GM23338 (cell line): ENCODE measurements at regions not wholly inside any gene's neighbourhood (a gene's known extent, or its start where the extent isn't known, plus 50 kb on each side); places are given as distances from the start of the nearest gene placed in this dataset.

Source experiments
- CREB1 ChIP-seq: fragments of 250-450 bp; sonication (Bioruptor Pico); IDR thresholded peaks from 2 replicates; pipeline ENCODE4 v1.5.0; 2020; ENCODE audit warnings: low read depth, mild to moderate bottlenecking, moderate library complexity
- CTCF ChIP-seq, 2 experiments: fragments of 200-600 bp in 1 of 2; sonication (generic) in 1 of 2; conservative IDR thresholded peaks; 2 replicates each; pipeline versions ENCODE4 v1.5.1 to v1.6.1; 2016 to 2017; ENCODE audit warnings: antibody characterized with exemption in 2 of 2, low read depth in 2 of 2, mild to moderate bottlenecking in 2 of 2, moderate library complexity in 1 of 2
- ETS1 ChIP-seq: IDR thresholded peaks from 2 replicates; pipeline ENCODE4 v1.6.1; 2016; ENCODE audit warnings: antibody characterized with exemption
- EZH2 ChIP-seq: fragments of 200-600 bp; sonication (generic); IDR thresholded peaks from one replicate; pipeline ENCODE4 v1.8.0; 2017; ENCODE audit warnings: antibody characterized with exemption, mild to moderate bottlenecking, low read depth; ENCODE audit not compliant: unreplicated experiment
- EZH2phosphoT487 ChIP-seq: fragments of 200-600 bp; sonication (generic); IDR thresholded peaks from one replicate; pipeline ENCODE4 v1.8.1; 2018; ENCODE audit warnings: antibody characterized with exemption; ENCODE audit not compliant: unreplicated experiment
- JUNB ChIP-seq: IDR thresholded peaks from one replicate; pipeline ENCODE4 v1.6.1; 2016; ENCODE audit warnings: antibody characterized with exemption; ENCODE audit not compliant: unreplicated experiment
- NANOG ChIP-seq: IDR thresholded peaks from 2 replicates; pipeline ENCODE4 v1.6.1; 2016; ENCODE audit warnings: antibody characterized with exemption, borderline replicate concordance
- POLR2AphosphoS5 ChIP-seq: IDR thresholded peaks from 2 replicates; pipeline ENCODE4 v1.6.1; 2016; ENCODE audit warnings: antibody characterized with exemption, low read depth
- REST ChIP-seq: IDR thresholded peaks from one replicate; pipeline ENCODE4 v1.6.1; 2018; ENCODE audit warnings: antibody characterized with exemption; ENCODE audit not compliant: unreplicated experiment
- STAT1 ChIP-seq: IDR thresholded peaks from one replicate; pipeline ENCODE4 v1.6.1; 2016; ENCODE audit warnings: antibody characterized with exemption; ENCODE audit not compliant: unreplicated experiment
- ZNF462 ChIP-seq: fragments of 250-450 bp; sonication (Bioruptor Pico); IDR thresholded peaks from 2 replicates; pipeline ENCODE4 v1.5.0; 2020; ENCODE audit warnings: mild to moderate bottlenecking, moderate library complexity

- TF ChIP-seq CREB1 (CRISPR knock-in tag) (no peak), EZH2 (no peak), CTCF (conservative IDR thresholded peaks at IDR 0.05; ENCODE audit: low read depth in 2 of 2) (no peak), STAT1 (no peak), JUNB (no peak), EZH2phosphoT487 (no peak), REST (no peak), ZNF462 (CRISPR knock-in tag) (no peak), POLR2AphosphoS5 (no peak), ETS1 (no peak), NANOG (no peak)
These were observed 77.0 kb upstream of the FGGY start for GRCh38 chr1:59219916-59220315.
